NCI-H82 (cell line): ENCODE measurements at regions not wholly inside any gene's neighbourhood (a gene's known extent, or its start where the extent isn't known, plus 50 kb on each side); places are given as distances from the start of the nearest gene placed in this dataset.

ENCODE experiments used
- DNase-seq: peaks from one replicate; lab custom pipeline; 2025; lab: John Stamatoyannopoulos, UW

GRCh38 chr7:112594397-112594796, 113.6 kb downstream of the LSMEM1 start:
- DNase-seq = no peak

GRCh38 chr7:112596260-112596659, 115.5 kb downstream of the LSMEM1 start:
- no peak for DNase-seq

GRCh38 chr7:112596981-112597380, 116.2 kb downstream of the LSMEM1 start:
- no peak for DNase-seq

- DNase-seq = no peak
Measured at GRCh38 chr7:112603673-112604072, 122.9 kb downstream of the LSMEM1 start.

GRCh38 chr7:112610636-112611035, 129.8 kb downstream of the LSMEM1 start:
- DNase-seq = no peak

GRCh38 chr7:112615701-112616100, 134.9 kb downstream of the LSMEM1 start:
- DNase-seq = no peak

GRCh38 chr7:112616295-112616694, 135.5 kb downstream of the LSMEM1 start:
- no peak for DNase-seq

GRCh38 chr7:112619343-112619742, 138.6 kb downstream of the LSMEM1 start:
- DNase-seq = no peak

GRCh38 chr7:112622159-112622715, 141.4 kb downstream of the LSMEM1 start:
- DNase-seq = no peak

- DNase-seq = no peak
Measured at GRCh38 chr7:112624416-112624815, 143.6 kb downstream of the LSMEM1 start.

GRCh38 chr7:112630565-112630964, 149.8 kb downstream of the LSMEM1 start:
- no peak for DNase-seq

GRCh38 chr7:112634107-112634506, 153.3 kb downstream of the LSMEM1 start:
- DNase-seq = no peak

- no peak for DNase-seq
Measured at GRCh38 chr7:112635742-112636141, 154.5 kb downstream of the TMEM168 start.

- no peak for DNase-seq
Measured at GRCh38 chr7:112638675-112639400, 151.4 kb downstream of the TMEM168 start.

- no peak for DNase-seq
Measured at GRCh38 chr7:112640685-112641084, 149.5 kb downstream of the TMEM168 start.

GRCh38 chr7:112646783-112647182, 143.4 kb downstream of the TMEM168 start:
- DNase-seq = peak; percentile 100

- DNase-seq = no peak
Measured at GRCh38 chr7:112648781-112649180, 141.4 kb downstream of the TMEM168 start.

- no peak for DNase-seq
Measured at GRCh38 chr7:112649560-112649959, 140.6 kb downstream of the TMEM168 start.

- DNase-seq = no peak
Measured at GRCh38 chr7:112654322-112655216, 135.6 kb downstream of the TMEM168 start.

- DNase-seq = peak; percentile 88
Measured at GRCh38 chr7:112665709-112666108, 124.5 kb downstream of the TMEM168 start.

GRCh38 chr7:112668561-112668960, 121.6 kb downstream of the TMEM168 start:
- no peak for DNase-seq

GRCh38 chr7:112669306-112669705, 120.9 kb downstream of the TMEM168 start:
- no peak for DNase-seq

GRCh38 chr7:112670193-112670592, 120.0 kb downstream of the TMEM168 start:
- DNase-seq = no peak
